Left lung (tissue), 4 donors: ENCODE measurements at regions not wholly inside any gene's neighbourhood (a gene's known extent, or its start where the extent isn't known, plus 50 kb on each side); places are given as distances from the start of the nearest gene placed in this dataset.

ENCODE experiments used
- ATAC-seq: fragments of 200-7000 bp; cut with Tn5 transposase; one replicate; pipeline ENCODE4 v1.9.1; 2020; ENCODE audit warnings: moderate library complexity
- DNase-seq, 4 donors: peaks; one replicate each; pipeline ENCODE4 v3.0.0-alpha.2; 2013 to 2020
- H3K27ac ChIP-seq, 2 donors: fragments of 200-600 bp; sonication (generic) in 1 of 2; one replicate each; pipeline versions ENCODE4 v1.5.0 to v1.8.0; 2020 to 2021
- H3K27me3 ChIP-seq, 2 donors: fragments of 200-600 bp; sonication (generic) in 1 of 2; one replicate each; pipeline versions ENCODE4 v1.5.0 to v1.8.0; 2020 to 2021
- H3K36me3 ChIP-seq, 2 donors: fragments of 200-600 bp; sonication (generic) in 1 of 2; one replicate each; pipeline versions ENCODE4 v1.5.0 to v1.8.0; 2020 to 2021
- H3K4me1 ChIP-seq, 2 donors: fragments of 200-600 bp; one replicate each; pipeline ENCODE4 v1.8.0; 2021
- H3K4me3 ChIP-seq, 2 donors: fragments of 200-600 bp; sonication (generic) in 1 of 2; one replicate each; pipeline versions ENCODE4 v1.5.0 to v1.8.0; 2020 to 2021; ENCODE audit warnings: mild to moderate bottlenecking in 1 of 2
- H3K9me3 ChIP-seq, 2 donors: fragments of 200-600 bp; sonication (generic) in 1 of 2; one replicate each; pipeline versions ENCODE4 v1.5.0 to v1.8.0; 2020 to 2021
- CTCF ChIP-seq, 2 donors: fragments of 200-600 bp; sonication (generic) in 1 of 2; IDR thresholded peaks; one replicate each; pipeline versions ENCODE4 v1.5.0 to v1.8.0; 2021; ENCODE audit warnings: antibody characterized with exemption in 2 of 2
- intact Hi-C, 2 donors: fragments of 100-400 bp; cut with DNase I; formaldehyde crosslinking; loops; one replicate each; pipeline versions ENCODE4 v1.11.2 to v1.14.2; 2022
- donor health status: DM: no; HTN: yes; CAD: no.
- donor health status: DM: no; HTN: no; CAD: no.

DNA sequence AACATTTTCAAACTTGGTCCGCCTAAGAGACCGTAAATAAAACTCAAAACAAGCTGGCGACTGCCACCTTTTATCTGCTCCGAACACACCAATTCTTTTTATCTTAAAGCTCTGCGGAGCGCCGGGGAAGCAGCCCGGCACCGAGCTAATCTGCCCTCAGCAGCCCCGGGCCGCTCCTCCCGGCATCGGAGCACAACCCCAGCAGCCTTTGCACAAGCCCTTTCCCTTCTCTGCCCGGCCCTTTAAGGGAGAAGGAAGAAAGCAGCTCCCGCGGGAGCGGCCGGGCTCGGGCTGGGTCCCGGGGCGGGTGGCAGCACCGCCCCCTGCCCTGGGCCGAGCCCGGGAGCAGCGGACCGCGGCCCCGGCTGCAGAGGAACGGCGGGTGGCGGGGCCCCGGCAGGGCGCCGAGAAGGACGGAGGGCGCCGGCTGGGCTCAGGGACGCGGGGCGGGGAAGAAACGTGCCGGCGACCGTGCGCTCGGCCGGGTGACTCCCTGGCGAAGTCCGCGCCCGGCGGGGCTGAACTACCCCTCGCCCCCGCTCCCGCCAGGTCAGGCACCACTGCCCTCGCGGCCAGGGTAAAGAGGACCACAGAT is 133.6 kb upstream of the C11orf58 start:
- Histone ChIP-seq H3K4me1 (peaks cover 6 to 29% of the 10 kb centered on the region in 2 donors), H3K27ac (peak overlapping the region; percentile 70 to 83), H3K27me3 (peaks cover 36 to 100% of the 10 kb centered on the region in 2 donors), H3K4me3 (peak overlapping the region; percentile 39 to 55), H3K9me3 (no peaks in the 10 kb centered on the region), H3K36me3 (no peaks in the 10 kb centered on the region)
- no peak for TF ChIP-seq CTCF (IDR thresholded peaks at IDR 0.05)
- DNase-seq, result peak in 2 of 4 donors; percentile 43 to 83
- ATAC-seq, result peak; percentile 42
- intact Hi-C loops, result loop anchor here in 1 of 2 donors (10.0 kb wide), 2 partner anchors 780 to 950 kb away; no protein-coding TSS in a partner anchor

DNA sequence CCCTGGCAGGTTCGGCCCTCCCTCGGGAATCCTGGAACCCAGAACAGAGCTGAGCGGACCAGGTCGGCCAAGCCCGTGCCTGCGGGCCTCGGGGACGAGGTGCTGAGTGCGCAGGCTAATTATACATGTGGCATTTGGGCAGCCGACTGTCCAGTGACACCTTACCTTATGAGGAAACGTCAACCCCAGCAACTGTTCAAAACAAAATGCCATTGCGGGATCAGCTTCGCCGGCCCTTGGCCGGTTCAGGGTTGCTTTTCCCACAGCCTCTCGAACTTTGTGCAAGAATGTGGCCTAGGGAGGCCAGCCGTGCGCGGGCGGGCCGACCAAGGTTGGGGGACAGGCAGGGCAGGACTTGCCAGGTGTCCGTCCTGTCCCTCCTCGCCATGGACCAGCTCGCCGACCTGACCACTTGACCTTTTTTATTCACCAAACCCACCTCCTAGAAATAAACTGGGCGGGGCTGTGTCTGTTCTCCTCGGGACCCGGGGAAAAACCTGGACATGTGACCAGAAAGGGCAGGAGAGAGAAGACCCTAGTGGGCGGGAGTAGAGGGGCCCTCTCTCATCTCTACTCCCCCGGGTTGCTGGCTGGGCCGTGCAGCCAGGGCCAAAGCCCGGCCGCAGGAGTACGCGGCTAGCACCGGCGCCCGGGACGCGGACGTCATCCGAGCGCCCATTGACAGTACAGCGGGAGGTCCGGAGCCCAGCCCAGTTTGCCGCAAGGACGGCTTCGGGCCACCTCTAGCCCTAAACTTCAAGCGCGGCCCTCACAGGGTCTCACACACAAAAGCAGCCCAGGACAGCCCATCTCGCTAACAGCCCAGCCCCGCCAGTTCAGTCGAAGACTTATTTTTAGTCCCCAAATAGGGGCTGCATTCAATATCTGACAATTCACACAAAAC is 134.3 kb upstream of the C11orf58 start:
- ATAC-seq (peak; percentile 52), DNase-seq (peak; percentile 44 to 86 (median 62))
- Histone ChIP-seq H3K27me3 (peaks cover 29 to 98% of the 10 kb centered on the region in 2 donors), H3K36me3 (no peaks in the 10 kb centered on the region), H3K27ac (peak overlapping the region; percentile 70 to 83), H3K4me1 (peaks cover 6 to 29% of the 10 kb centered on the region in 2 donors), H3K9me3 (no peaks in the 10 kb centered on the region), H3K4me3 (peak overlapping the region; percentile 39 to 55)
- TF ChIP-seq CTCF (IDR thresholded peaks at IDR 0.05), result no peak
- intact Hi-C loops, result loop anchor here in 1 of 2 donors (10.0 kb wide), 2 partner anchors 779 to 949 kb away; no protein-coding TSS in a partner anchor

GRCh38 chr11:16603245-16603644 is 135.2 kb upstream of the C11orf58 start:
- peaks cover 6 to 29% of the 10 kb centered on the region in 2 donors for H3K4me1 ChIP-seq
- TF ChIP-seq CTCF (IDR thresholded peaks at IDR 0.05), result no peak
- DNase-seq, result no peak
- no peaks in the 10 kb centered on the region for H3K36me3 ChIP-seq
- H3K27me3 ChIP-seq, result peaks cover 22 to 89% of the 10 kb centered on the region in 2 donors
- H3K4me3 ChIP-seq, result no peak overlapping the region
- H3K9me3 ChIP-seq, result no peaks in the 10 kb centered on the region
- H3K27ac ChIP-seq, result no peak overlapping the region
- no peak for ATAC-seq
- intact Hi-C loops, result loop anchor here in 1 of 2 donors (10.0 kb wide), 2 partner anchors 778 to 948 kb away; no protein-coding TSS in a partner anchor

GRCh38 chr11:16598906-16599305 is 139.5 kb upstream of the C11orf58 start:
- Histone ChIP-seq H3K4me1 (no peaks in the 10 kb centered on the region), H3K27me3 (peaks cover 4 to 46% of the 10 kb centered on the region in 2 donors), H3K9me3 (no peaks in the 10 kb centered on the region), H3K36me3 (no peaks in the 10 kb centered on the region), H3K4me3 (no peak overlapping the region), H3K27ac (no peak overlapping the region)
- DNase-seq (no peak), ATAC-seq (no peak)
- no peak for TF ChIP-seq CTCF (IDR thresholded peaks at IDR 0.05)
- intact Hi-C loops, result no loop called here

- Histone ChIP-seq H3K9me3 (no peaks in the 10 kb centered on the region), H3K4me1 (no peaks in the 10 kb centered on the region), H3K27me3 (peaks cover 3 to 37% of the 10 kb centered on the region in 2 donors), H3K4me3 (no peak overlapping the region), H3K27ac (no peak overlapping the region), H3K36me3 (no peaks in the 10 kb centered on the region)
- DNase-seq (no peak), ATAC-seq (no peak)
- intact Hi-C loops, result no loop called here
- no peak for TF ChIP-seq CTCF (IDR thresholded peaks at IDR 0.05)
These were observed 140.4 kb upstream of the C11orf58 start for GRCh38 chr11:16598032-16598431.
